HG03558 (cell line): ENCODE measurements at regions not wholly inside any gene's neighbourhood (a gene's known extent, or its start where the extent isn't known, plus 50 kb on each side); places are given as distances from the start of the nearest gene placed in this dataset.
"Not testable (repeated sequence)": the region's sequence is repeated elsewhere in the genome, so short reads cannot be mapped to it uniquely, and the experiment has no call there.

Experiments
- ATAC-seq: cut with Tn5 transposase; IDR thresholded peaks from one replicate; pipeline ENCODE4 v1.9.1; 2021; ENCODE audit warnings: moderate number of reproducible peaks; ENCODE audit not compliant: unreplicated experiment; ENCODE audit errors: extremely low read depth

DNA sequence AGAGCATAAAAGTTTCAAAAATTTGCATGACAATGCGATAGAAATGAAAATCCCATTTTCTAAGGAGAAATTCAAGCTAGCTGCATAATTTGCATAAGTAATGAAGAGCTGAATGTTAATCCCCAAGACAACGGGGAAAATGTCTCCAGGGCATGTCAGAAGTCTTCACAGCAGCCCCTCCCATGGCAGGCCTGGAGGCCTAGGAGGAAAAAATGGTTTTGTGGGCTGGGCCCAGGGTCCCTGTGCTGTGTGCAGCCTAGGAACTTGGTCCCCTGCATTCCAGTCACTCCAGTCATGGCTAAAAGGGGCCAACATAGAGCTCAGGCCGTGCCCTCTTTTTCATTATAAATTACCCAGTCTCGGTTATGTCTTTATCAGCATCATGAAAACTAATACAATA is 494.1 kb upstream of the NR5A2 start:
- not testable (repeated sequence) for ATAC-seq

- no peak for ATAC-seq
Observed at GRCh38 chr1:199545780-199546179, 481.7 kb upstream of the NR5A2 start.

DNA sequence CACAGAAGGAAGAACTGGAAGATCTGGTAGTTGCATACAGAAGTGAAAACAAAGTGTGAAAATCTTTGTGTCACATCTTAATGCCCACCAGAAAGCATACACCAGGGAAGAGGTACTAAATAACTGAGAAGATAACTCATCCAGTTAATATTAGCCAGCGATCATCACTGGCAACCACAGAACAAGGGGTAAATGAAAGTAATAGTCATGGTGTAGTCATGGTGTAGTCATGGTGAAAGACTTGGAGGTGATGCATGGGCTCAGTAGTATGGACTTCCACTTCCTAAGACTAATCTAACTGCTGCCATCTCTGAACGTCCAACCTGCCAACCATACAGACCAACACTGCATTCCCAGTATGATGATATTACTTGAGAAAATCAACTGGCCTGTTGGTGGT is 481.2 kb upstream of the NR5A2 start:
- ATAC-seq: no peak

DNA sequence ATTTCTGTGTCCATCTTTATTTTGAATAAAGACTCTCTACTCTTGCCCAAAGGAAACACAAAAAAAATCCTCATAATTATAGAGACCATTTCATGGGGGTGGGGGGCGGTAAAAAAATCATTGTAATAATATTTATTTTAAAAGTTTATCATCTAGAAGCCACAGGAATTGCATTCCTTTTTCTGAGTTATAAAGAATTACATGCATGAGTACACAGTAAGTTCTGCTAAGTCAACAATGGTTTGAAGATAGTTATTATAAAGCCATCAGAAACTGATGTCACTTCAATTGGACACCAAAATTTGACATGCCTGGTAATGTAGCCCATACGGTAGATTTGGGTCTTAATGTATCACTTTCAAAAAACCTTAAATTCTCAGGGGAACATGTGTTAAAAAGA is 478.1 kb upstream of the NR5A2 start:
- ATAC-seq: no peak

DNA sequence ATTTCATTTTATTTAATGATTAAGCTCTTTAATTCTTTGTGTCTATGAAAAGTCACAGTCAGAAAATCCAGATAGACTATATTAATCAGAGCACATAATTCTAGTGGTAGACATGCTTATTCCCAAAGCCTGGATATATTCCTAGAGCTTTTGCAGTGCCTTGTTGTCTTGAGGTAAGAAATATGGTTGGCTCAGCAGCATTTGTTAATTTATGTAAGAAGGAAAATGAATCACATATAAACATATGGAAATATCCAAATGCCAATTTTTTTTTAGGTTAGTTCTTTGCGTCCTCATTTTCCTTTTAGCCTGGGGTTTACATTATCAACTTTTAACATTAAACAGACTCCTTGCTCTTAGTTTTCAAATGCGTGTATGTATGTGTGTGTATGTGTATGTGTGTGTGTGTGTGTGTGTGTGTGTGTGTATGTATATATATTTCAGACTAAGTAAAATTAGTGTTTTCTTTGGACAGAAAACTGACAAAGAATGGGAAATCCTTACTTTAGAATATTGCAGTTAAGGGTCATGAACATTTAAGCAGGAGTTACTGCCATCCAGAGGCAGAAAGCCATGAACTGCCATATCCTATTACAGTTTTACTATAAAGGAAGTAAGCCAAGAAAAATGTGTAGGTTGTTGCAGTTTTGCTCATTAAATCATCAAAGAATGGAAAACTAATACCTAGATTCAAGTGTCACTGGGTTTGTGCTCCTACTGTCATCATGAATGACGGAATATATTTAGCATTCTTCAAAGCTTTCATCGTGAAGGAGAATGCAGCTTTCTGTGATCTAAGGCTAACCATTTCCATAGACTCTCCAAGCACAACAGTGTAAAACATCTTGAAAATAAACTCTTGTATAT is 477.1 kb upstream of the NR5A2 start:
- ATAC-seq: no peak

GRCh38 chr1:199551967-199552565 is 475.4 kb upstream of the NR5A2 start:
- no peak for ATAC-seq

DNA sequence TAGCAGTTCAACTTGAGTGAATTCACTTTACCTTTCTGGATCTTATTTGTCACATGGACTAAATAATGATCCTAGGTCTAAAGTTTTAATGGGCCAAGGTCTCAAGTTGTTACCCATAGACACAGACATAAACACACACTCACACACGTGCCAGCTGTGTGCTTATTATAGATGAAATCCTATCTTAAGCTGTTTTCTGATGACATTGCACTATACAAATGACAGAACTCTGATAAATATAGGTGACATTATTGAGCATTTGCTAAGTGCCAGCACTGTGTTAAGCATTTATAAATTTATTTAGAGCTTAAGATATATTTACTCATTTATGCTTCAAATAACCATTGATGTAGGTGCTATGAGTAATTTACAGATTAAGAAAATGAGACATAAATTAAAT is 474.4 kb upstream of the NR5A2 start:
- ATAC-seq: no peak

DNA sequence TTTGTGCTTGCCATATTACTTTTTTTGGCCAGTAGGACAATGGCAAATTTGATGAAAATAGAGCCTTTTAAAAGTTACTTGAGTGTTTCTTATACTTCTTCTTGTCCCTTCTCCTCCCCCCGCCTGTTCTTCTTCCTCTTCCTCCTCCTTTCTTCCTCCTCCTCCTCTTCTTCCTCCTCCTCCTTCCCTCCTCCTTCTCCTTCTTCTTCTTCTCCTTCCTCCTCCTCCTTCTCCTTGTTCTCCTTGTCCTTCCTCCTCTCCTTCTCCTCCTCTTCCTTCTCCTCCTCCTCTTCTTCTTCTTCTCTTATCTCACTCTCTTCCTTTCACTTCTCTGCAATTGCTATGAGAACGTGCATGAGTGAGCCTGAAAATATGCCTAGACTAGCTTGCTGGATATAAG is 466.2 kb upstream of the NR5A2 start:
- ATAC-seq: no peak

DNA sequence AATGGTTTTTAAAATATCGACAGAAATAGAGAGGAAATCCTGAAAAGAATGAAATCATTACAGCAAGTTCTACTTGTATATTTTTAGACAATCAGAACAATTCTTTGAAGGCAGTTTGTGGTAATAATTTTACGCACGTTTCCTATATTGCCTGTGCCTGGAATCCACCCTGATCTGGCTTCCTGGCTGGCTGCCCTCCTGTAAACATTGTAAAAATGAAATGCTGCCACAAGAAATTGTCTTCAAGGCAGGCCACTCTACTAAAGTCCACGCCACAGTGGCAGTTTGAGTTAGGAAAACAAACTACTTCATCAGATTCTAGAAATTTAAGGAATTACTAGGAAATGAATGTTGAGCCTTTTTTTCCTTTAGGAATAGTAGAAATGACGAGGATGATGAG is 454.5 kb upstream of the NR5A2 start:
- ATAC-seq: no peak

GRCh38 chr1:199574950-199575349 is 452.6 kb upstream of the NR5A2 start:
- ATAC-seq: no peak

DNA sequence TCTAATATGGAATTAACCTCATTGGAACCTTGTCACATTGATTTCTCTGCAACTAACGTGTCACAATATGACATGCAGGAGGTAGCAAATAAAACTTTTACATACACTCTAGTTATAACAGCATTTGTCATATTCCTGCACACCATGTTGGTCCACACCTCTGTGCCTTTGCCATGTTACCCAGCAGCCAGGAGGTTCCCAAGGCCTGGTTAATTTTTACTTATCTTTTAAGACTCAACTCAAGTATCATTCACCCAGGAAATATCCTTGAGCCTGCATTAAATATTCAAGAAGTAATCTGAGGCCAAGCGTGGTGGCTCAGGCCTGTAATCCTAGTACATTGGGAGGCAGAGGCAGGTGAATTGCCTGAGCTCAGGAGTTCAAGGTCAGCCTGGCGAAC is 447.2 kb upstream of the NR5A2 start:
- ATAC-seq: no peak

GRCh38 chr1:199585392-199585791 is 442.1 kb upstream of the NR5A2 start:
- no peak for ATAC-seq

DNA sequence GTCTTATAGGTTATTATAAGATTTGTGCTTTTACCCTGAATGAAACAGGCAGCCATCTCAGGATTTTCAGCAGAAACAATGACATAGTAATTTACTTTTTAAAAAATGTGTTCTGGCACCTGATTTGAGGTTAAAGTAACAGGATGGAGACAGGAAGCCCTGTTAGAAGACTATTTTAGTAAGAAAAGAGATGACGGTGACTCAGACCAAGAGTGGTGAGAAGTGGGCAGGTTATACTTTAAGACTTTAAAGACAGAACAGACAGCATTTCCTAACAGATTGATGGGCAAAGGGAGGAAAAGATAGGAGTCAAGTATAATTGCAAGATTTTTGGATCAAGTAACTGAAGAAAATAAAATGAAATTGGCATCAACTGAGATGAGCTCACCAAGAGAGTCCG is 436.8 kb upstream of the NR5A2 start:
- peak; percentile 80 for ATAC-seq

DNA sequence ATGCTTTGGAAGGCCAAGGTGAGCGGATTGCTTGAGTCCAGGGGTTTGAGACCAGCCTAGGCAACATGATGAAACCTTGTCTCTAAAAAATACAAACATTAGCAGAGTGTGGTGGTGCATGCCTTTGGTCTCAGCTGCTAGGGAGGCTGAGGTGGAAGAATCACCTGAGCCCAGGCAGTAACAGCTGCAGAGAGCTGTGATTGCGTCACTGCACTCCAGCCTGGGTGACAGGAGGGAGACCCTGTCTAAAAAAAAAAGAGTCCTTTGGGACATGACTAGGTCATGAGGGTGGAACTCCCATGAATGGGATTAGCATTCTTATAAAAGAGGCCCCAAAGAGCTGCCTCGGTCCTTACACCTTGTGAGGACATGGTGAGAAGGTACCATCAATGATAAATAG is 436.0 kb upstream of the NR5A2 start:
- ATAC-seq: no peak

GRCh38 chr1:199593475-199593874 is 434.0 kb upstream of the NR5A2 start:
- ATAC-seq: no peak

- ATAC-seq: not testable (repeated sequence)
Observed at GRCh38 chr1:199596448-199596847, 431.1 kb upstream of the NR5A2 start.

- ATAC-seq: no peak
Observed at GRCh38 chr1:199597152-199597551, 430.4 kb upstream of the NR5A2 start.

- no peak for ATAC-seq
Observed at GRCh38 chr1:199608414-199608813, 419.1 kb upstream of the NR5A2 start.

GRCh38 chr1:199612976-199613774 is 414.3 kb upstream of the NR5A2 start:
- no peak for ATAC-seq

DNA sequence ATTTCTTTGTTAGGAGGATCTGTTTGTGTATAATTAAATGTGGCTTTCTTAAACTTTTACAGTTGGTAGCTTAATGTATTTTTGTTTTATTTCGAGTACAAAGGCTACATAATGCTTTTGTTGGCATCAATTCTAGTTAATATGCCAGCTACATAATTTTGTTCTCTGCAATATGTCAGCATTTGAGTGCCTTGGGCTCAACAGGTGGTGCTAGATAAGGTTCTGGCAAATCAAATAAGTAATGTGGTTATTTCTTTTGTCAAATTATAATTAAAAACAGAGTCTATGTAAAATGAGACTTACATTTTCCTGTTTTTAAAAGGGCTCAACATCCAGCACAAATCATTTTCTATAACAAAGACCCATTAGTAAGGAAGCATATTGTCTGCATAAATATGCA is 410.6 kb upstream of the NR5A2 start:
- no peak for ATAC-seq

DNA sequence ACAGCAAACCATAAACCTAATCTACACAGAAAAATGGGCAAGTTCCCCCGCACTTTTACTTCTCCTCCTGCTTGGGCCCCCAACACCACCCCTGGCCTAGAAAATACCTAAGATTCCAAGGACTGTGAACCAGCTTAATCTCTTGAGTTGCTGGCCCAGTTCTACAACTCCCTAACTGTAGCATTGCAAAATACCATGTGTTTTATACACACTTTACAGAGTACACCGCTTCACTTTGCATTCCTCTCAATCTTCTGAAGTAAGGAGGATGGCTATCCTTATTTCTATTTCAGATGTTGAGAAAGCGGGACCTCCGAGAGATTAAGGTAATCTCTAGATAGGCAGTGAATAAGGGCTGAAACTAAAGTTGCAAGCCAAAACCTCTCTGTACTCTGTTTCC is 408.3 kb upstream of the NR5A2 start:
- no peak for ATAC-seq
